Vagina (tissue), 2 donors: ENCODE measurements at regions not wholly inside any gene's neighbourhood (a gene's known extent, or its start where the extent isn't known, plus 50 kb on each side); places are given as distances from the start of the nearest gene placed in this dataset.
"Not testable (repeated sequence)": the region's sequence is repeated elsewhere in the genome, so short reads cannot be mapped to it uniquely, and the experiment has no call there.

Experiments used
- CTCF ChIP-seq, 3 experiments: fragments of 450-650 bp in 2 of 3; fragments of 200-600 bp in 1 of 3; sonication (generic) in 1 of 3; IDR thresholded peaks; one replicate each; pipeline ENCODE4 v1.5.1; 2017 to 2019; ENCODE audit warnings: antibody characterized with exemption in 3 of 3, mild to moderate bottlenecking in 2 of 3, moderate library complexity in 2 of 3
- POLR2A ChIP-seq, 2 donors: fragments of 450-650 bp; IDR thresholded peaks; one replicate each; pipeline ENCODE4 v1.6.1; 2017; ENCODE audit warnings: antibody characterized with exemption in 2 of 2, mild to moderate bottlenecking in 2 of 2, moderate library complexity in 2 of 2
- POLR2AphosphoS5 ChIP-seq, 2 donors: sonication (generic); formaldehyde crosslinking; IDR thresholded peaks; one replicate each; pipeline ENCODE4 v1.9.0; 2017; ENCODE audit warnings: antibody characterized with exemption in 2 of 2, mild to moderate bottlenecking in 2 of 2, low read depth in 1 of 2; ENCODE audit not compliant: insufficient read depth in 1 of 2

- not testable (repeated sequence) for TF ChIP-seq CTCF (IDR thresholded peaks at IDR 0.05); POLR2AphosphoS5 (IDR thresholded peaks at IDR 0.05; ENCODE audit: insufficient read depth in 1 of 2, low read depth in 1 of 2); POLR2A (IDR thresholded peaks at IDR 0.05)
Observed at GRCh38 chrX:51001733-51002632, 91.4 kb downstream of the BMP15 start.
